HEK293T (cell line): ENCODE measurements at regions not wholly inside any gene's neighbourhood (a gene's known extent, or its start where the extent isn't known, plus 50 kb on each side); places are given as distances from the start of the nearest gene placed in this dataset.

Source experiments
- ARNT ChIP-seq: fragments of 450-650 bp; IDR thresholded peaks from 2 replicates; pipeline ENCODE4 v1.6.1; 2017; ENCODE audit warnings: mild to moderate bottlenecking
- BHLHE40 ChIP-seq: fragments of 450-650 bp; IDR thresholded peaks from 2 replicates; pipeline ENCODE4 v1.6.1; 2016; ENCODE audit warnings: mild to moderate bottlenecking, moderate library complexity, borderline replicate concordance
- CTBP1 ChIP-seq: fragments of 450-650 bp; IDR thresholded peaks from 2 replicates; pipeline ENCODE4 v1.6.1; 2016; ENCODE audit warnings: borderline replicate concordance
- ELF4 ChIP-seq: fragments of 450-650 bp; IDR thresholded peaks from 2 replicates; pipeline ENCODE4 v1.6.1; 2017; ENCODE audit warnings: antibody characterized with exemption
- FOXA1 ChIP-seq: fragments of 450-650 bp; IDR thresholded peaks from 2 replicates; pipeline ENCODE4 v1.6.1; 2016; ENCODE audit warnings: mild to moderate bottlenecking
- FOXM1 ChIP-seq: fragments of 450-650 bp; IDR thresholded peaks from 2 replicates; pipeline ENCODE4 v1.6.1; 2017; ENCODE audit warnings: mild to moderate bottlenecking, borderline replicate concordance
- HDGF ChIP-seq: fragments of 450-650 bp; IDR thresholded peaks from 2 replicates; pipeline ENCODE4 v1.6.1; 2017; ENCODE audit warnings: antibody characterized with exemption, borderline replicate concordance
- L3MBTL2 ChIP-seq: fragments of 450-650 bp; conservative IDR thresholded peaks from 2 replicates; pipeline ENCODE4 v1.6.1; 2016; ENCODE audit warnings: mild to moderate bottlenecking
- NFRKB ChIP-seq: fragments of 450-650 bp; IDR thresholded peaks from 2 replicates; pipeline ENCODE4 v1.6.1; 2016; ENCODE audit warnings: mild to moderate bottlenecking, moderate library complexity
- SP1 ChIP-seq: fragments of 450-650 bp; IDR thresholded peaks from 2 replicates; pipeline ENCODE4 v1.6.1; 2017
- SUZ12 ChIP-seq: fragments of 450-650 bp; IDR thresholded peaks from 2 replicates; pipeline ENCODE4 v1.6.1; 2016; ENCODE audit warnings: mild to moderate bottlenecking
- TARDBP ChIP-seq: fragments of 450-650 bp; IDR thresholded peaks from 2 replicates; pipeline ENCODE4 v1.6.1; 2016
- ZNF384 ChIP-seq: fragments of 450-650 bp; IDR thresholded peaks from 2 replicates; pipeline ENCODE4 v1.6.1; 2016
- TF ChIP-seq, protein P1 (sequence below): fragments of 450-650 bp; IDR thresholded peaks from 2 replicates; pipeline ENCODE4 v1.6.1; 2016

GRCh38 chr18:11251891-11252270 is 102.5 kb upstream of the PIEZO2 start:
- no peak for TF ChIP-seq TARDBP
- no peak for TF ChIP-seq SUZ12
- no peak for TF ChIP-seq FOXM1
- no peak for TF ChIP-seq BHLHE40
- no peak for TF ChIP-seq L3MBTL2
- TF ChIP-seq NFRKB, result no peak
- TF ChIP-seq CTBP1, result no peak
- no peak for TF ChIP-seq ZNF384
- TF ChIP-seq FOXA1, result no peak
- TF ChIP-seq ARNT, result no peak
- no peak for TF ChIP-seq ELF4
- TF ChIP-seq HDGF, result no peak
- TF ChIP-seq SP1, result no peak
- TF ChIP-seq, protein P1, sequence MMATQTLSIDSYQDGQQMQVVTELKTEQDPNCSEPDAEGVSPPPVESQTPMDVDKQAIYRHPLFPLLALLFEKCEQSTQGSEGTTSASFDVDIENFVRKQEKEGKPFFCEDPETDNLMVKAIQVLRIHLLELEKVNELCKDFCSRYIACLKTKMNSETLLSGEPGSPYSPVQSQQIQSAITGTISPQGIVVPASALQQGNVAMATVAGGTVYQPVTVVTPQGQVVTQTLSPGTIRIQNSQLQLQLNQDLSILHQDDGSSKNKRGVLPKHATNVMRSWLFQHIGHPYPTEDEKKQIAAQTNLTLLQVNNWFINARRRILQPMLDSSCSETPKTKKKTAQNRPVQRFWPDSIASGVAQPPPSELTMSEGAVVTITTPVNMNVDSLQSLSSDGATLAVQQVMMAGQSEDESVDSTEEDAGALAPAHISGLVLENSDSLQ, result no peak
